CD4-positive, alpha-beta T cell treated with Interleukin-15 for 4 hours (primary cell): ENCODE measurements at regions not wholly inside any gene's neighbourhood (a gene's known extent, or its start where the extent isn't known, plus 50 kb on each side); places are given as distances from the start of the nearest gene placed in this dataset.

Experiments used
- DNase-seq: peaks from one replicate; pipeline ENCODE4 v3.0.0-alpha.2; 2020; ENCODE audit warnings: low spot score

- no peak for DNase-seq
These were observed 206.8 kb downstream of the ZNF326 start for GRCh38 chr1:90201467-90202358.

GRCh38 chr1:90200646-90201205 is 205.8 kb downstream of the ZNF326 start:
- DNase-seq: no peak

GRCh38 chr1:90198616-90199332 is 203.9 kb downstream of the ZNF326 start:
- no peak for DNase-seq

GRCh38 chr1:90193116-90193515 is 198.2 kb downstream of the ZNF326 start:
- no peak for DNase-seq

GRCh38 chr1:90192408-90192807 is 197.5 kb downstream of the ZNF326 start:
- no peak for DNase-seq

- DNase-seq: no peak
These were observed 195.6 kb downstream of the ZNF326 start for GRCh38 chr1:90190523-90190922.

GRCh38 chr1:90189889-90190288 is 195.0 kb downstream of the ZNF326 start:
- no peak for DNase-seq

GRCh38 chr1:90187323-90187585 is 192.3 kb downstream of the ZNF326 start:
- no peak for DNase-seq

GRCh38 chr1:90186506-90187322 is 191.8 kb downstream of the ZNF326 start:
- no peak for DNase-seq

- no peak for DNase-seq
These were observed 181.6 kb downstream of the ZNF326 start for GRCh38 chr1:90176530-90176929.

GRCh38 chr1:90175490-90176167 is 180.7 kb downstream of the ZNF326 start:
- no peak for DNase-seq

GRCh38 chr1:90174246-90174645 is 179.3 kb downstream of the ZNF326 start:
- DNase-seq: no peak

- DNase-seq: no peak
These were observed 167.3 kb downstream of the ZNF326 start for GRCh38 chr1:90162216-90162615.

- DNase-seq: no peak
These were observed 166.7 kb downstream of the ZNF326 start for GRCh38 chr1:90161625-90162024.

GRCh38 chr1:90155721-90156487 is 161.0 kb downstream of the ZNF326 start:
- DNase-seq: no peak

- no peak for DNase-seq
These were observed 159.8 kb downstream of the ZNF326 start for GRCh38 chr1:90154711-90155110.

- DNase-seq: no peak
These were observed 154.2 kb downstream of the ZNF326 start for GRCh38 chr1:90149101-90149500.

- DNase-seq: no peak
These were observed 152.2 kb downstream of the ZNF326 start for GRCh38 chr1:90147093-90147492.

GRCh38 chr1:90144820-90145219 is 149.9 kb downstream of the ZNF326 start:
- no peak for DNase-seq

- DNase-seq: no peak
These were observed 148.7 kb downstream of the ZNF326 start for GRCh38 chr1:90143591-90143990.

- no peak for DNase-seq
These were observed 147.8 kb downstream of the ZNF326 start for GRCh38 chr1:90142697-90143096.
